GM12875 (cell line): ENCODE measurements at regions not wholly inside any gene's neighbourhood (a gene's known extent, or its start where the extent isn't known, plus 50 kb on each side); places are given as distances from the start of the nearest gene placed in this dataset.

Experiments used
- H3K4me3 ChIP-seq: one replicate; pipeline ENCODE4 v1.5.1; 2011; ENCODE audit warnings: low read depth, low read length, control low read depth
- TF ChIP-seq, protein P1 (sequence below): IDR thresholded peaks from 2 replicates; pipeline ENCODE4 v1.5.1; 2011; ENCODE audit warnings: low read depth, mild to moderate bottlenecking, control low read depth, inconsistent platforms, low read length, moderate library complexity, borderline replicate concordance; ENCODE audit not compliant: insufficient read depth

DNA sequence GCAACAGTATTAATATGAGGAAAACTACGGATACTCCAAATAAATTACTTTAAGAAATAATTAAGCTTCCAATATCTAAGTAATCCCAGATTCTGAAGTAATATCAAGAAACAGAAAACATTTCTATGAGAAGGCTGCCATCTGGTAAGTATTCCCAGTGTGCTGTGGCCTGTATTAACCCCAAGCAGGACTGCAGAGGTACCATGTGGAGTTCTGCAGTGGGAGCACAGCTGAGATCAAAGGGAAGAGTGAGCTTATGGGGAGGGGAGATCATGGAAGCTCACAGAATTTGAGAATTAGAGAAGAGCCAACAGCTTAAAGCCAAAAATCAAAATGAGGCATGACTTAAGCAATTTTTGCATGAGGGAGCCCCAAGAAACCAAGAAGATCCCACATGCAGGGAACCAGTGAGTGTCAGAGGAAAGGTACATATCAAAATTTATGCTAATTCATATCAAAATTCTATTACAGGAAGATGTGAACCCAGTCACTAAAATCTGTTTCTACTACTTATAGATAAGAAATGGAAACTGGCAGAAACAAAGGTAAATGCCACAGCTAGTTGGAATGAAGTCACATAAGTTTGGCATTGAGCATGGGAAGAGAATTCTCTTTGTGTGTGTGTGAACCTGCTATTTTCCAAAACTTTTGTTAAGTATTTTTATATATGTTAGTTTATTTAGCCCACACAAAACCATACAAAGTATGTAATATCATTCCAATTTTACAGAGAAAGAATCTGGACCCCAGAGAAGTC, 62.6 kb upstream of the KITLG start:
- TF ChIP-seq, protein P1, sequence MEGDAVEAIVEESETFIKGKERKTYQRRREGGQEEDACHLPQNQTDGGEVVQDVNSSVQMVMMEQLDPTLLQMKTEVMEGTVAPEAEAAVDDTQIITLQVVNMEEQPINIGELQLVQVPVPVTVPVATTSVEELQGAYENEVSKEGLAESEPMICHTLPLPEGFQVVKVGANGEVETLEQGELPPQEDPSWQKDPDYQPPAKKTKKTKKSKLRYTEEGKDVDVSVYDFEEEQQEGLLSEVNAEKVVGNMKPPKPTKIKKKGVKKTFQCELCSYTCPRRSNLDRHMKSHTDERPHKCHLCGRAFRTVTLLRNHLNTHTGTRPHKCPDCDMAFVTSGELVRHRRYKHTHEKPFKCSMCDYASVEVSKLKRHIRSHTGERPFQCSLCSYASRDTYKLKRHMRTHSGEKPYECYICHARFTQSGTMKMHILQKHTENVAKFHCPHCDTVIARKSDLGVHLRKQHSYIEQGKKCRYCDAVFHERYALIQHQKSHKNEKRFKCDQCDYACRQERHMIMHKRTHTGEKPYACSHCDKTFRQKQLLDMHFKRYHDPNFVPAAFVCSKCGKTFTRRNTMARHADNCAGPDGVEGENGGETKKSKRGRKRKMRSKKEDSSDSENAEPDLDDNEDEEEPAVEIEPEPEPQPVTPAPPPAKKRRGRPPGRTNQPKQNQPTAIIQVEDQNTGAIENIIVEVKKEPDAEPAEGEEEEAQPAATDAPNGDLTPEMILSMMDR = no peak
- no peak overlapping the region for H3K4me3 ChIP-seq

DNA sequence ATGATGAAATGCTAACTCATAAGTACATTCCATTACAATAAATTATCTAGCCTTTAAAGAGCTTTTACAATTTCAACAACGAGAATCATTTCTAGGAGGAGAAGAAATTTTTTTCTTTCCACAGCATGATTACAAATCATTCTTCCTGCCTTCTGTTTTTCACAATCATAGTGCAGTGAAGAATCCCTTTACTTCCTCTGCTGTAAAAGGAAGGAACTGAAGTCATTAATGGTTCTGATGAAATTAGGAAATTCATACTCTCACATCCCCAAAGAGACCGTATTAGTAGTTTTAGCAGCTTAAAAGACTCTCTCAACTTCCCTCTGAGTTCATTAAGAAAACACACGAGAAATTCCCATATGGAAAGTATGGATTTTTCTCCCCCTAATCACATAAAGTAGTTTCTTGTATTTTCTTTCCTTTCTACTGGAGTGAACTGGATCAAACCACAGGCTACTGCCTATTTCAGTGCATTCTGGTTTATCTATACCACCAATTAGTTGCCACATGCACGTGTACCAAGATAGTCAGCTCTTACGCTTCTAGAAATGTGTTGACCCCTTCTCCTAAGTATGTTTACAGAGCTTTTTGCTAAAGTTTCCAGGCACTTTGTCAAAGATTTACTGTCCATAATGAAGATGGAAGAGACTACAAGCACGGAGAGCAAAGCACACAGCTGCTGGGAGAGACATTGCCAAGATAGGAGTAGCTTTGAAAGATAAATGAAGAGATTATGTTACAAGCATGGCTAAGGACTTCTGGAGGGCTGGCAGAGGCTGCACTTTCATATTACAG, 58.9 kb upstream of the KITLG start:
- TF ChIP-seq, protein P1 = no peak

DNA sequence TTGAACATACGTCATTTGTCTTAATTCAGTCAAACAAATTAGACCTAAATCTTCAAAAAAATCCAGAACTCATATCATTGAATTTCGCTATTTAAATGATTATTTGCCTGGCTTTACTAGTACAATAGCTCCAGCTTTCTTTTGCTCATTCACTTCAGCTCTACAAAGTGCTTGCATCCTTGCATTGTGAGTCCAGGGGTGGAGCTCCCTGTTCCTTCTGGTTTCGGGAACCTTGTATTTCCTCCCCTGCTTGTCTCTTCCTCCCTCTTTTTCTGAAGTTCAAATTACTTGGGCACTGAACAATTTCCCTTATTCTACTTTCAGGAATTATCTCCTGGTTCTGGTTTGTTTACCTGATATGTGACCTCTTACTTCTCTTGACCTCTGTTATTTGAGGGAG, 58.1 kb upstream of the KITLG start:
- H3K4me3 ChIP-seq = no peak overlapping the region
- TF ChIP-seq, protein P1 = no peak

More for the DNA sequence above, 58.9 kb upstream of the KITLG start:
- H3K4me3 ChIP-seq = no peak overlapping the region

- H3K4me3 ChIP-seq = no peak overlapping the region
- TF ChIP-seq, protein P1 = no peak
Observed at GRCh38 chr12:88634008-88634407, 53.7 kb upstream of the KITLG start.

DNA sequence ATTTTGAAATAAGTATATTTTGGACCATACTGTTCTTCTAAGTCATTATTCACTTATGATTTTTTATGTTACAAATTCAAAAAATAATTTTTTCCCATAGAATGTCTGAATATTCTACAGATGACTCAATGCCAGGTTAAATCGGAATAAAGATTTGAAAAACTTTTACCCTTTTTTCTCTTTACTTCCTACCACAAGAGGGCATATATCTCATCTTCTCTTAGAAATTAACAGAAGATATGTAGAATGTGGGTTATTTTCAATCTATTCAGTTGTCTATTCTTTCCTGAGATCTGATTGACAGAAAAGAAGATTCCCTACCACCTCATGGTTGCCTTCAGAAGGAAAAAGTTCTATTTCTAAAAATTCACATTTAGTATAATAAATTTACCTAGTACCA, 53.0 kb upstream of the KITLG start:
- no peak overlapping the region for H3K4me3 ChIP-seq
- TF ChIP-seq, protein P1 = no peak

- H3K4me3 ChIP-seq = no peak overlapping the region
- TF ChIP-seq, protein P1 = no peak
Observed at GRCh38 chr12:88630561-88630960, 50.3 kb upstream of the KITLG start.
